ENCODE measurements at regions not wholly inside any gene's neighbourhood (a gene's known extent, or its start where the extent isn't known, plus 50 kb on each side); places are given as distances from the start of the nearest gene placed in this dataset.

DNA sequence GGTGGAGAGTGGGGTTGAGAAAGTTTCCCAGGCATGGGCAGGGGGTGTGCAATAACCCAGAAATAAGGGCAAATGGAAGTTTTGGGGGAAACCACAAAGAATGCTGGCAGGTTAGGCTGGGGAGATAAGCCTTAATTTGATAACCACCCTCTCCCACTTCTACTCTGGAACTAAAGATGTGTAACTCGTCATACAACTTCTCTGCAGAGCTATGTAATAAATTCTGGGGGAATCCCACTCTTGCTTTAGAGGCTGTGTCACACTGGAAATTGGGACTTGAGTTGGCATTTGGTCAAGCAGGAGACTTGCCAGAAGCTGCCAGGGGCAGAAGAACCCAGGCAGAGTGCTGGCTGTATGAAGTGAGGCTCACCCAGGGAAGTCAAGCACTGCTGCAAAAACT, 170.9 kb upstream of the CPEB2 start:
- H3F3A ChIP-seq (ENCODE audit: insufficient read depth, low read depth) = no peaks in the 10 kb centered on the region
- DNase-seq = peak in 1 of 2 experiments; percentile 38
- H3K9me3 ChIP-seq (ENCODE audit: insufficient read depth, low read depth) = no peaks in the 10 kb centered on the region
- no peaks in the 10 kb centered on the region for H3K36me3 ChIP-seq (ENCODE audit: low read depth)
- H3K9me2 ChIP-seq (ENCODE audit: insufficient read depth) = no peaks in the 10 kb centered on the region; the same call in 1 of the 2 replicates
- H3K27me3 ChIP-seq (ENCODE audit: insufficient read depth, low read depth) = no peaks in the 10 kb centered on the region
- H4K20me1 ChIP-seq (ENCODE audit: insufficient read depth) = no peaks in the 10 kb centered on the region
- no peak overlapping the region for H3K4me2 ChIP-seq
- no peak for TF ChIP-seq EZH2 (IDR thresholded peaks at IDR 0.05; ENCODE audit: low read depth)
- TF ChIP-seq, protein P1, sequence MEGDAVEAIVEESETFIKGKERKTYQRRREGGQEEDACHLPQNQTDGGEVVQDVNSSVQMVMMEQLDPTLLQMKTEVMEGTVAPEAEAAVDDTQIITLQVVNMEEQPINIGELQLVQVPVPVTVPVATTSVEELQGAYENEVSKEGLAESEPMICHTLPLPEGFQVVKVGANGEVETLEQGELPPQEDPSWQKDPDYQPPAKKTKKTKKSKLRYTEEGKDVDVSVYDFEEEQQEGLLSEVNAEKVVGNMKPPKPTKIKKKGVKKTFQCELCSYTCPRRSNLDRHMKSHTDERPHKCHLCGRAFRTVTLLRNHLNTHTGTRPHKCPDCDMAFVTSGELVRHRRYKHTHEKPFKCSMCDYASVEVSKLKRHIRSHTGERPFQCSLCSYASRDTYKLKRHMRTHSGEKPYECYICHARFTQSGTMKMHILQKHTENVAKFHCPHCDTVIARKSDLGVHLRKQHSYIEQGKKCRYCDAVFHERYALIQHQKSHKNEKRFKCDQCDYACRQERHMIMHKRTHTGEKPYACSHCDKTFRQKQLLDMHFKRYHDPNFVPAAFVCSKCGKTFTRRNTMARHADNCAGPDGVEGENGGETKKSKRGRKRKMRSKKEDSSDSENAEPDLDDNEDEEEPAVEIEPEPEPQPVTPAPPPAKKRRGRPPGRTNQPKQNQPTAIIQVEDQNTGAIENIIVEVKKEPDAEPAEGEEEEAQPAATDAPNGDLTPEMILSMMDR (conservative IDR thresholded peaks at IDR 0.05) = no peak
- H3K4me3 ChIP-seq = no peak overlapping the region
- CTCF ChIA-PET = no interaction called here
- no peaks in the 10 kb centered on the region for H3K79me2 ChIP-seq (ENCODE audit: low read depth)
- no peak overlapping the region for H3K27ac ChIP-seq
- POLR2A ChIA-PET (ENCODE audit: unreplicated experiment) = interaction anchor here (0.7 kb wide), 1 partner anchor 57 kb away, joined by 7 read pairs; no protein-coding TSS in a partner anchor
- H3K4me1 ChIP-seq (replicated peaks; ENCODE audit: insufficient read depth) = peaks cover 4% of the 10 kb centered on the region; the same call in 1 of the 2 replicates
- intact Hi-C loops (cut with micrococcal nuclease; ENCODE audit: unreplicated experiment) = no loop called here
- H2AFZ ChIP-seq = no peak overlapping the region
- no TSS peak for BruUV-seq (replicated peaks)

DNA sequence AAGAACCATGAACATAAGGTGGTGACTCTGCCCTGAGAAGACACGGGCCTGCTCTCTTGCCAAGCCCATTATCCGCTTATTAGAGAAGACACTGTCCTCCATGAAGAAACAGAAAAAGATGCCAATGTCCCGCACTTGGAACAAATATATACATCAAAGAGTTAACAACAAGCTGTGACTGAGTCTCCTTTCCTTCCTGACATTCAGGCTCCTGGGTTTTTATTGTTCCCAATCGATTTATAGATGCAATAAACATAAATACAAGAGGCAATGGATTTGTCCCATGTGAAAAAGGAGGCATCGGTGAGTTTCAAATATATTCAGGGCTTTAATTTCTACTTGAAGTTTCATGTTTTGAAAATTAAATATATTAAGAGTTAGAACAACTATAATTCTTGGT, 169.2 kb upstream of the CPEB2 start:
- POLR2A ChIA-PET (ENCODE audit: unreplicated experiment) = no interaction called here
- BruUV-seq (replicated peaks) = no TSS peak
- Histone ChIP-seq H2AFZ (no peak overlapping the region), H3K4me2 (no peak overlapping the region), H3K36me3 (ENCODE audit: low read depth) (no peaks in the 10 kb centered on the region), H3K4me1 (replicated peaks; ENCODE audit: insufficient read depth) (peaks cover 4% of the 10 kb centered on the region; the same call in 1 of the 2 replicates), H3F3A (ENCODE audit: insufficient read depth, low read depth) (no peaks in the 10 kb centered on the region), H3K79me2 (ENCODE audit: low read depth) (no peaks in the 10 kb centered on the region), H3K4me3 (no peak overlapping the region), H3K9me2 (ENCODE audit: insufficient read depth) (no peaks in the 10 kb centered on the region; the same call in 1 of the 2 replicates), H3K27ac (no peak overlapping the region), H4K20me1 (ENCODE audit: insufficient read depth) (no peaks in the 10 kb centered on the region), H3K27me3 (ENCODE audit: insufficient read depth, low read depth) (no peaks in the 10 kb centered on the region), H3K9me3 (ENCODE audit: insufficient read depth, low read depth) (no peaks in the 10 kb centered on the region)
- no peak for DNase-seq
- CTCF ChIA-PET = no interaction called here
- no peak for TF ChIP-seq EZH2 (IDR thresholded peaks at IDR 0.05; ENCODE audit: low read depth)
- TF ChIP-seq, protein P1 (conservative IDR thresholded peaks at IDR 0.05) = no peak
- intact Hi-C loops (cut with micrococcal nuclease; ENCODE audit: unreplicated experiment) = no loop called here

DNA sequence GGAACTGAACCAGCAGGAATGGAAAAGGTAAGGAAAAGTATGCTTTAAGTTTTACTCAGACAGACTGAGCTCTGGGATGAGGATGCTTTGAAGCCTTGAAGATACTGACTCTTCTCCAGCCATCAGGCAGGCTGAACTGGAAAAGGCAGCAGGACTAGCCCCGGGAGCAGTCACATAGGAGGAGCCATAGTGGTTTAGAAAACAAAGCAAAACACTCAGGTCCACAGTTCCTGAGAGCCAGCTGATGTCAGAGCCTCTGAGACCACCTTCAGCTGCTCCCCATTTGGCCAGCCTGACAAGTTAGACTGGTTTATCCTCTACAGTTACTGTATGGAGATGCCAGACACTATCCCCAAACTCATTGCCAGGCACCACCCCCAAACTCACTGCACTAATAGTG, 167.9 kb upstream of the CPEB2 start:
- Histone ChIP-seq H3K4me2 (no peak overlapping the region), H3K9me3 (ENCODE audit: insufficient read depth, low read depth) (no peaks in the 10 kb centered on the region), H4K20me1 (ENCODE audit: insufficient read depth) (no peaks in the 10 kb centered on the region), H3K4me1 (replicated peaks; ENCODE audit: insufficient read depth) (peaks cover 4% of the 10 kb centered on the region; the same call in 1 of the 2 replicates), H3K27ac (no peak overlapping the region), H3K27me3 (ENCODE audit: insufficient read depth, low read depth) (no peaks in the 10 kb centered on the region), H3K9me2 (ENCODE audit: insufficient read depth) (no peaks in the 10 kb centered on the region; the same call in 1 of the 2 replicates), H2AFZ (no peak overlapping the region), H3F3A (ENCODE audit: insufficient read depth, low read depth) (no peaks in the 10 kb centered on the region), H3K79me2 (ENCODE audit: low read depth) (no peaks in the 10 kb centered on the region), H3K4me3 (no peak overlapping the region), H3K36me3 (ENCODE audit: low read depth) (no peaks in the 10 kb centered on the region)
- TF ChIP-seq, protein P1 (conservative IDR thresholded peaks at IDR 0.05) = no peak
- TF ChIP-seq EZH2 (IDR thresholded peaks at IDR 0.05; ENCODE audit: low read depth) = no peak
- intact Hi-C loops (cut with micrococcal nuclease; ENCODE audit: unreplicated experiment) = no loop called here
- BruUV-seq (replicated peaks) = no TSS peak
- ChIA-PET CTCF (no interaction called here), POLR2A (ENCODE audit: unreplicated experiment) (no interaction called here)
- DNase-seq = no peak
